Stimulated activated CD4-positive, alpha-beta T cell treated with anti-CD3 and anti-CD28 coated beads, Interleukin-2, amount 100 ng/mL, for 48 hours (primary cell): ENCODE measurements at regions not wholly inside any gene's neighbourhood (a gene's known extent, or its start where the extent isn't known, plus 50 kb on each side); places are given as distances from the start of the nearest gene placed in this dataset.

Source experiments
- DNase-seq, 2 donors: peaks; one replicate each; pipeline ENCODE4 v3.0.0-alpha.2; 2020

DNA sequence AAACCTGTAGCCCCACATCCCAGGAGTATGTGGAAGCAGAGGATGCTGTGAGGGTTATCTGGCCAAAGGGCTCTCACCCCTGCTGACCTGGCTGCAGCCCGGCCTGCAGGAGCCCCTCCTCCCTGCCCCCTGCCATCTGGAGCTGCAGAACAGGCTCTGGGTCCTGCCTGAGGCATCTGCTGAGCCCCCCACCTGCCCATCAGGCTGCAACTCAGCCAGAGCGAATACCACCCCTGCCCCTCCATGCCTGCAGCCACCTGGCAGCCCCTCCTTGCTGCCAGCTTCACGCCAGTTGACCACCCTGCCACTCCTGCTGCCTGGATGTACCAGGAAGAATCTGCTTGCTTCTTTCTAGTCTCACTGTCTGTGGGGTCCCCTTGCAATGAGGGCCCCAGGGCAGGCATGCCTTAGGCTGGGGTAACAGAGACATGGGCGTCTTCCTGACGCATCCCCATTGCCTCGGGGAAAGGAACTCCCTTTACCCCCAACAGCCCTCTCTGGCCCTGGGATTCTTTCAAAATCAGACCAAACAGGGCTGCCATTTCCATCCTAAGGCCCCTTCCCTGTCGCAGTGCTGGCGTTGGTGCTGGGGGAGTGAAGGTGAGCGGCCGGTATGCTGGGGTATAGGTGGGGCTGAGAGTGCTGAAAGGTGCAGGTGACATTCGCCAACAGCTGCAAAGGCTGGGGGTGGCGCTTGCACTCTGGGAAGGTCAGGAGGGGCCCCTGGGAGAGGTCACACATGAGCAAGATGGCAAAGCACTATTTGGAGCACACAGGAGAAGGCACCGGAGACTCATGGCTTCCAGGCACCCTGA is 1334.6 kb downstream of the TBC1D22A start:
- no peak for DNase-seq

DNA sequence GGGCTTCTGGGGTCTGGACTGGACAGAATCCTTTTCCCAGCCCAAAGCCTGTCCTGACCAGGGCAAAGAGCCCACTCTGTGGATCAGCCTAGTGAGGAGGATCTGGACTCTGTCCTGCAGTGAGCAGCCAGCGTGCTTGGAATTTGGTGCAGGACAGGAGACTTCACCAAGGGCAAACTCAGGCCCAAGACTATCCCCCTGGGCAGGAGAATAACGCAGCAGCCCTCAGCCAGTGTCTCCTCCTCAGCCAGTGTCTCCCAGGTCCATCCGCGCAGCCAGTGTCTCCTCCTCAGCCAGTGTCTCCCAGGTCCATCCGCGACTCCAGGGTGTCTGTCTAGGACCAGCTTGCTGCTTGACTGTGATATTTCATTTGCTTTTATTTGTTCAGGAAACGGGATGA is 1334.0 kb downstream of the TBC1D22A start:
- no peak for DNase-seq

DNA sequence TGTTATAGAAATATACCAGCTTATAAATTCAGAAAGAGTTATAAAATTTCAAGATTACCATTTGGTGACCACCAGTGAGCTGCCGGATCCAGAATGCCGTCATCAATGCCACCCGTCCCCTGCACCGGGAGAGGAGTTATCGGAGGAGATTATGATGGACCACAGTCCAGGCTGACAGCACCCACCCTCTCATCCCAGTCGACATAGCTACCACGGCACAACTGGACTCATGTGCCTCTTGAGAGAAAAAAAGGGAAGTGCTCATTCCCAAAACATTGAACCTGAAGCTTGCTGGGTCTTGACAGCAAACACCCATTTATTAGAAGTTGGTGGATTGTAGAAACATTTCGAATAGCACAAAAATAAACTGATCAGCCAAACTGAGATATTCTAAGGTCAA is 1331.5 kb downstream of the TBC1D22A start:
- no peak for DNase-seq

DNA sequence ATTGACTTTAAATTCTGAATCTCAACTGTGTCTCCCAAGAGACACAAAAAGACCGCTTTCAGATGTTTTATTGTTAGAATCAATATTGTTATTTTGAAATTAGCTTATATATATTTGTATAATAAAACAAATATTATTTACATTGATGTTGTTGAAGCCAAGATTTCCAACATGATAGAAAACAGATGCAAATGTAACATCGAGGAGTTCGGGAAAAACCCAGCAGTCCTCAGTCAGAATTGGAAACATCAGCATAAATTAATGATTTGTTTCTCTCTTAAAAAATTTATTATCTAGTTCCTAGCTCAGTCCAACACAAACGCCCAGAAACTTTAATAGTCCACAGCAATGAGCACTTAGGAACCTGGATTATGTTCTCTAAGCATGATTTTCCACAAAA is 1330.4 kb downstream of the TBC1D22A start:
- DNase-seq: no peak

DNA sequence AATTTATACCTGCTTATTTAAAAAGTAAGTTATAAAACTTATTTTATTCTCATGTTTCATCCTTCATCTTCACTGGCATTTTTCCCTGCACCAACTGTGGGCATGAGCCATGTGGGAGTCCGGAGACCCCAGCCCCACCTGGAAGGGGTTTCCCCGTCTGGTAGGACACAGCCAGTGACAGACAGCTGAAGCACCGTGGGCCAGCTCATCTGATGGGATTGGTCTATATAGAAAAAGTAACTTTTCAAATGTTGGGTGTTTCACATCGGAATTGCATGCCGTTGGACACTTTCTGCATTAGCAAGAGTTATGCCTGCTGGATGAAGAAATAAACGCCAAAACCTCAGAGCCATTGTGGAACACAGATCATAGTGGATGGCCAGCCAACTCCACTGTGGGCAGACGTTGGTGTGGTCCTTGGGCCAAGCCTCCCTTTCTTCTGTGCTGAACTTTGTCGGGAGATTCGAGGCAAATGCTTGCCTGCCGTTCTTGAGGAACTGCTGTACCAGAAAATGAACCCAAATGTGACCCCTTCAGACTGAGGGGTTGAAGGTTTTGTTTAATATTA is 1329.3 kb downstream of the TBC1D22A start:
- no peak for DNase-seq

DNA sequence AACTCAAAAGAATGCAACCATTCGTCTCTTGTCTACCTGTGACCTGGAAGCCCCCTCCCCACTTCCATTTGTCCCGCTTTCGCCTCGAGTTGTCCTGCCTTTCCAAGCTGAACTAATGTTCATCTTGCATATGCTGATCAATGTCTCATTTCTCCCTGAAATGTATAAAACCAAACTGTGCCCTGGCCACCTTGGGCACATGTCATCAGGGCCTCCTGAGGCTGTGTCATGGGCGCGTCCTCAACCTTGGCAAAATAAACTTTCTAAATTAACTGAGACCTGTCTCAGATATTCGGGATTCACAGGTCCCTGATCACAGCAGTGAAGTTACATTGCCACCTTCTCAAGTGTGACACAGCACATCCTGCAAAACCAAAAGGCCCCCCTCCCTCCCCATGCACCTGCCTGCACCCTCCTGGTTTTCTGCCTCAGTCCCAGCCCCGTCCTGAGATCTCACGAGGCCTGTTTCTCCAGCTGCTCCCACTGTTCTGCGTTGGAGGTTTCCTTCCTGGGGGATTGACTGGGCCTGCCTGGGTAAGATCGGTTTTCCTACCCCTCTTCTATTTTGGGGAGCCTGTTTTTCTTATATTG is 1328.7 kb downstream of the TBC1D22A start:
- DNase-seq: no peak

DNA sequence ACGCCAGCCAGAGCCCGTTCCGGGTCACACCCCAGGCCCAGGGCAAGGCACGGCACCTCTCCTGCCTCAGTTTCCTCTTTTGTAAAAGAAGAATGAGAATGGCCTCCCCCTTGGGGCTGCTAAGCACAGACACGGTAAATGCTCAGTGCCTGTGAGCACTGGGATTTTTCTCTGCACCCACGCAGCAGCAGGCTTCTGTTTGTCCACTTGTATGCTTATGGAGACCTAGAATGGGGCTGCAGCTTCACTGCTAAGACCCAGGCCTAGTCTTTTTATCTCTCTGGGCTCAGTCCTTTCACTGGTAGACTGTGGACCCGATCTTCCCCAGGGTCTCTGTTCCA is 1327.9 kb downstream of the TBC1D22A start:
- no peak for DNase-seq

DNA sequence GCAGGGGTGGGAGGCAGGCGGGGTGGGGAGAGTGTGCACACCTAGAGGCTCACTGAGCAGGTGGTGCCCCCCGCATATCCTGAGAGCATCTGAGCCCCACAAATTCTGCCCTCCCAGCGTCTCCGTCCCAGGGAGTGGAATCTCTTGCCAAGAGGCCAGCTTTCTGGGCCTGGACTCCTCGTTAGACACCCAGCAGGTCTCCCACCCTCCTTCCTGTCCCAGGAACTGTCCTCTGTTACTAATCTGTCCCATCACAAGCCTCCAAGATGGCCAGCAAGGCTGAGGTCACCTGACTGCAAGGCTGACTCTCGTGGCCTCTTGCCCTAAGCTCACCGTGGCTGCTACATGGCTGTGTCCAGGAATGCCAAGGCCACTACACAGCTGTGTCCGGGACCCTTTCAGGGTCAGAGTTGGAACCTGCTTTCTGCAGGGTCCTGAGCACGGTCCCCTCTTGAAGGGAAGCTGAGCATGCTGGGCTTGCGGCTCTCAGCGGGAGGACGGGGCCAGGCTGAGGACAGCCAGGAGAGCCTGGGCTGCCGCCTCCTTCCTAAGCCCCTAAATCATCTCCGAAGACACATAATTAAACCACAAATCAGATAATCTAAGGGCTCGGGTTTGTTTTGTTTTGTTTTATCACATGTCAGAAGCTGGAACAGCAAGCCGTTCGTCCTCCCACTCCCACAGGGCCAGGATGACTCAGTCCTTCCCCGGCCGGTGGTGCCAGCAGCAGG is 1327.3 kb downstream of the TBC1D22A start:
- DNase-seq: no peak

DNA sequence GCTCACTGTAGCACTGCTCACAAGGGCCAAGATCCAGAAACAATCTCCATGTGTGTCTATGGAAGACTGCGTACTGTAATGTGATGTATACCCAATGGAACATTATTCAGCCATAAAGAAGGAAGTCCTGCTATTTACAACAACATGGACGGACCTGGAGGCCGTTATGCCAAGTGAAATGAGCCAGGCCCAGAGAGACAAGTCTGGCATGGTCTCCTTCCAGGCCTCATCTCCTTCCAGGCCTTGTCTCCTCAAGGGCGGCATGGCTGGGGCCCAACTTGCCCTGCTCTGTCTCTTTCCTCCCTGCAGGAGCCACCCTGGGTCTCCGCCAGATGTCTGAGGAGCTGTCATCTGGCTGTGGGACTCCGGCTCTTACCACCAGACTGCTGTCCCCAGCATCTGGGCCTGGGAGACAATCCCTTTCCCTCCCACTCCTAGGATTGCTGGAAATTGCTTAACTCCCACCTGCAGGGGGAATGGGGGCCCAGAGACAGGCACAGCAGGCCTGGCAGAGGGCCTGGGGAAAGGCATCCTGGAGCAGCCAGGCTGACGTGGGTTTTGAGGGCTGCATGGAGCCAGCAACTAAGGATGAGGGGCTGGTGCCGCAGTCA is 1326.6 kb downstream of the TBC1D22A start:
- DNase-seq: no peak

DNA sequence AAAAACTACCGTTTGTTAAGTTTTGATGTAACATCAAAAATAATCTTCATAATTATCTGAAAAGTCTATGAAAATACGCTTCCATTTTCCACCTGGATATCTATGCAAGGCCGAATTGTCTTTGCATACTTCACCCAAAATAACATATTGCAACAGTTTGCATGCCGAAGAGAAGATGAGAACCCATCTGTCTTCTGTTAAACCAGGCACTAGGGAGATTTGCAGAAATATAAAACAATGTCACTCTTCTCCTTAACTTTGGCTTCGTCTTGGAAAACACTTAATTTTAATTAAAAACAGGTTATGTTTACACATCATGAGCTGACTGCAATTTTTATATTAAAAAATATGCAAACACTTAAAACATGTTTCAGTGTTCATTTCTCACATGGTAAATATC is 1325.8 kb downstream of the TBC1D22A start:
- DNase-seq: no peak

DNA sequence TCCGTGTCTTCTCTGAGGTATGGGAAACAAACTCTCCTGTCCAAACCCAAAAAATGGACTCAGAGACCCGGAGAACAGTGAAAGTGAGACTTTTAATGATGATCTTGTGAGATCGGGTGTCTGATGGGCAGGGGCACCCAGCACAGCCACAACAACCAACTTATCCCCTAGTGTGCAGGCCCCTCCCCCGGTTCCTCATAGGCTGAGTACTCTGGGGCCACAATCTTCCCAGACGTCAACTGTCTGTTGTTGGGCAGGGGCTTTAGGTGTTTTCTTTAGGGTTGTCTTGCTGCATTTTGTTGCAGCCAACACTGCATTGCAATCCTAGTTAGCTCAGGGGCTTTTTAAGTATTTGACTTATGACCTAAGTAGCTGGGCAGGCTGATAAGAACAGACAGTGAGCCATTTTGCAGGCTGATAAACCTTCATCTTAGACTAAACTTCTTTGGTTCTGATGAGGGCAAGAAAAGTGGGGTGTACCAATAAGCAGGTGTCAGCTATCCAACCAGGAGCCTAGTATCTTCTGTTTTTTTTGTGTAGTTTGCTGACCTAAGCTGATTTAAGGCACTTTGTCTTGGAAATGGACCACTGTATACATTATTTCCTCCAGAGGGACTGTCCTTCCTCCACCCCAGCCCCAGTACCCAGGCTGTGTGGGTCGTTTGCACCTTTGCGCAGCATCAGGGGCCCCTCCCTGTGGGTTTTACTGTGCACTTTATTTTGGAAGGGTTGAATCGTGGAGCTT is 1323.6 kb downstream of the TBC1D22A start:
- no peak for DNase-seq

DNA sequence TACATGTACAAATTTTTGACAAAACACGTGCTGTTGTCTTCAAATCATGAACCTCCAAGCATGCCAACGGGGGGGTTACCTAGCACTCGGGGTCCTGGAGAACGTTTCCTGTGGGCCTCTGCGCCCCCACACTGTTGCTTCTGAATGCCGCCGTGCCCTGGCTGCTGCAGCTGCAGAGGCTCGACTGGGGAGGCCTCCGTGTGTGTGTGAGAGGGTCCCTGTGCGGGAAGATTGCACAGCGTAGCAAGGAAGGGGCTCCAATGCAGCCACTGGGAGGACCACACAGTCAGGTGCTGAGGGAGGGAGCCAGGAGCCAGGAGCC is 1322.2 kb downstream of the TBC1D22A start:
- no peak for DNase-seq

DNA sequence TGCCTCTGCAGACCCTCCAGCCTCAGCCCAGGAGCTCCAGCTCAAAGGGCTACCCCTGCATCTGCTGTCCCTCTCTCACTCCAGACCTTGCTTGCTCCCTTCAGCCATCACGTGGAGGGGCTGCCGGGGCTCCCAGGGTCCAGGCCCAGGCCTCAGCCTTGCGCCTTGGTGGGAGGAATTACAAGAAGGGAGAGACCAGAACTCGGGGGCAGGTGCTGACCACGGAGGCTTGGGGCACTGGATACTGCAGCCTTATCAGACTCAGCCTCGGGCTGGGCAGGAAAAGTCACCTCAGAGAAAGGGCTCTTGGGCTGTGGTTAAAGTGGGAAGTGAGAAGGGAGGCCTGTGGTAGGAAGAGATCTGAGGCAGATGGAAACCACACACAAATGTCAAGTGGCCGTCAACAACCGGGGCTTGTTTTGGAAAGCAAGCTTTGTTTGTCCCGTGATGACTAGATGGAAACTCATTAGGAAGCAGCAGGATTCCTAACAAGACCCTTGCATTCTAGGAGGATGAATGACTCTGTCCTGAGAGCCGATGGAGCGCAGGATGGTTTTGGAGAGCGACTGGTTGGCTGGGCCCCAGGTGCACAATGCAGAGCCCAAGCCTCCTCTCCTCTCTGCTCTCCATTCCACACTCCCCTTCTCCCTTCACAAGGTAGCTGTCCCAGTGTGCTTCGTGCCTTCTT is 1321.7 kb downstream of the TBC1D22A start:
- DNase-seq: no peak

DNA sequence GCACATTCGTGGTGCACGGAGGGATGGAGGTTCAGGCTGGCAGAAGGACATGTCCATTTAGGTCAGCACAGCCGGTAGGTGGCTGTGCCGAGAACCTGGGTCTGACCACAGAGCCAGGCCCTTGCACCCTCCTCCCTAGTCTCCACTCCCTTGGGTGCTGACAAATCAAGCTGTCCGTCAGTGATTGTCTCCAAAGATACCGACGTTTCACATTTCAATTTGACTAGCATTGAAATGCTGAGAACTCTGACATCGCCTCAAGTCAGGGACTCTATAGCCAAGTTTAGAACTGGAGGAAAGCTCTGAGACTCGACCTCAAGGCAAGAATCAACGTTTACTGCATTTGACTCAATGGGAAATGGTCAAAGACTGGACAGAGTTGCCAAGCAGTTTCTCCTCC is 1321.1 kb downstream of the TBC1D22A start:
- no peak for DNase-seq

DNA sequence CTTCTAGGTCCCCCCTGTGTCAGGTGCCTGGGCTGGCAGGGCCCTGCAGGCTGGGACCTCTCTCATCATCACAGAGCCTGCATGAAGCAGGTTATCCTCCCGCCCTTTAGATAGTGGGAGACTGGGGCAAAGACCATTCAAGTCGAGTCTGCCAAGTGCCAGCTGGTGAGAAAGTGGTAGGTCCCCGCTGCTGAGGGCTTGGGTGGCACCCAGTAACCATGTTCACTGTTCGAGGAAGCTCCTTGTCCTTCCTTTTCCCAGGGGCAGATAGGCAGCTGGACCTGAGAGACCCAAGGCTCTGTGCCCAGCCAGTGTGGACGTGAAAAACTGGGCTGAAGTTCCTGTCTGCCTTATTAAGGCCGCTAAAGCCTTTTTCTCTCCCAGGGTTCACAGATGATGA is 1319.8 kb downstream of the TBC1D22A start:
- DNase-seq: no peak

DNA sequence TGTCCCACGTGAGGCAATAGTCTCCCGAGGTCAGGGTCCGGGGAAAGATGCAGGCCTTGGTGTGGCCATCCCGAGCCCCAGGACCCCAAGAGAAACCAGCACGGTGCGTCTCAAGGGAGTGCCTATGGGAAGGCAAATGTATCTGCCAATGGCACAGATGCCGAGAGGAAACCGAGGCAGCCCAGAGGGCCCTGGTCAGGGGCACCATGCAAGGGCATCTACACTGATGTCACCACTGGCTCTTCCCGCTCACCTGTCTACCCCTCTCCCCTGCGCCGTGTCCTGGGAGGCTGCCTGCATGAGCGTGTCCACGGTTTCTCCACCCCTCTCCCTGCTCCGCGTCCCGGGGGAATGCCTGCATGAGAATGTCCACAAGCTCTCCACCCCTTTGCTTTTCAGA is 1318.8 kb downstream of the TBC1D22A start:
- DNase-seq: no peak

DNA sequence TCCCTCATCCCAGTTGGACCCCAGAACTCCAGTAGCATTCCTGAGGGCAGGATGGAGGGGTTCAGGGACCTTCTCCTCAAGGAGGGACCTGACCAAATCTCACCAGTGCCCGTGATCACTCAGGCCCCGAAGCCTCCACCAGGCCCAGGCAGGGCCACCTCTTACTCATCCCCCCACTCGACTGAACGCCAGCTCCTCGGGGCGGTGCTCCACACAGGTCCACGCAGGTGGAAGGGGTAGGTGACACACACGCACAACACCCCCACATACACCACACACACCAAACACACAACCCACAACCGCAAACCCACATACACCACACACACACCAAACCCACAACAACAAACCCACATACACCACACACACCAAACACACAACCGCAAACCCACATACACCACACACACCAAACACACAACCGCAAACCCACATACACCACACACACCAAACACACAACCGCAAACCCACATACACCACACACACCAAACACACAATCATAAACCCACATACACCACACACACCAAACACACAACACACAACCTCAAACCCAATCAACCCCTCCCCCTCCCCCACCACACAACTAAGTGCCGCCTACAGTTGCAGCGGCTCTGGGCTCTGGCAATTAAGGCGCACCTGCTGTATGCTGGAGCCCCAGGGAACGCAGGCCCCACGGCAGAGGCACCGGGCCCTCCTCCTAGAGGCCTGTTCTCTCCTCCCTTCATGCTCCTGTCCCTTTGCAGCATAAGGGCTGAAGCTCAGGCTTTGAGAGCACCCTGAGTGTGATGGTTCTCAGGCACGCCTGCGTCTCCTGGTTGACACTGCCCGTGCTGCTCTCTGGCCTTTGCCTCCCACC is 1318.1 kb downstream of the TBC1D22A start:
- DNase-seq: no peak

DNA sequence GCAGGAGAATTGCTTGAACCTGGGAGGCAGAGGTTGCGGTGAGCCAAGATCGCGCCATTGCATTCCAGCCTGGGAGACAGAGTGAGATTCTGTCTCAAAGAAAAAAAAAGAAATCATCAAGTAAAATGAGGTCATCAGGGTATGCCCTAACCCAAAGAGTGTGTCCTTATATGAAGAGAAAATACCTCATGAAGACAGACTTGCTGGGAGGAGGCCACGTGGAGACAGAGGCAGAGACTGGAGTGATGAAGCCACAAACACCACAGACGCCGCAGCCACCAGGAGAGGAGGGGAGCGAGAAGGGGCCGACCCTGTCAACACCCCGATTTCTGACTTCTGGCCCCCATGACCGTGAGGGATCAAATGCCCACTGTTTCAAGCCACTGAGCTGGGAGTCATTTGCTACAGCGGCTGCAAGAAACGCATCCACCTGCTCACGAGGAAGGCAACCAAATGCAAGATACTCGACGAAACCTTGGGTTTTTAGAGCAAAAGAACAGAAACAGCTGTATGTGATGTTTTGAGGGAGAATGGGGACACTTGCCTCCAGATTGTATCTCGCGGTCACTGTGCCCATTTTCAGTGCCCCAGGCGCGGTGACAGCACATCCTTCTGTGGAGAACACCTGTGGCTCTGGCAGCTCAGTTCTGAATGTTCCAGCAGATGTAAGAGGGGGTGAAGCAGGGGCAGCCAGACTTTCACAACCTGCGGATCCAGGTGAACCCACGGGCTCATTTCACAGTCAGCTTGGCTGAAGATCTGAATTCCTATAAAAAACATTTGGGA is 1317.2 kb downstream of the TBC1D22A start:
- DNase-seq: no peak

DNA sequence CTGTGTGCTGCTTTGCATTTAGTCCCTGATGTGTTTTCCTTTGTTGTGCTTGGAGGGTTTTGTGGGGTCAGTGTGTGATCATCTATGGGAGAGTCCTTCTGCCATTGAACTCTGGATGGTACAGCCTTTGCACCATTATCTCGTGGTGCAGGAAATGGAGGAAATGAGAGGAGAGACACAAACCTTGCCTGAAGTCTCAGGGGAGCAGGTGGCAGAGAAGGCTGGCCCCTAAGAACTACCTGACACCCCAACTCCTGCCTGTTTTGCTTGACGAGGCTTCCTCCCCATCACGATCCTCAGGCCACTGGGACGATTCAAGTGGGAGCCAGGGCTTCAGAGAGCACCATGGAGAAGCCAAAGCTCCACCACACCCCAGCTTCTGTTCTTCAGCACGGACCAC is 1316.4 kb downstream of the TBC1D22A start:
- no peak for DNase-seq

DNA sequence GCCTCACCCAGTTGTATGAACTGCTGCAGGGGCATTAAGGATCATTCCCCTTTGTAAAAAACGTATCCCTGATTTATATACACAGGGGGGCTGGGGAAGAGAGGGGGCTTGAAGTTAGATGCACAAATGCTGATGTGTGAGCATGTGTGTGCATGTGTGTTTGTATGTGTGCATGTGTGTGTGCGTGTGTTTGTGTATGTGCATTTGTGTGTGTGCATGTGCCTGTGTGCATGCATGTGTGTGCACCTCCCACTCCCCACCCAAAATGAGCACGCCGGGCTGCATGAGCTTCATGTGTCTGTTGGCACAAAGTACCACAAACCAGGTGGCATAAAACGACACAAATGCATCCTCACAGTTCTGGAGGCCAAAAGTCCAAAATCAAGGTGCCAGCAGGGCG is 1315.2 kb downstream of the TBC1D22A start:
- no peak for DNase-seq
